ENCODE measurements at regions not wholly inside any gene's neighbourhood (a gene's known extent, or its start where the extent isn't known, plus 50 kb on each side); places are given as distances from the start of the nearest gene placed in this dataset.

- no peak for DNase-seq (ENCODE audit: low read depth)
- Histone ChIP-seq H3K4me3 (ENCODE audit: low read depth, low read length) (no peak overlapping the region), H3K36me3 (ENCODE audit: control insufficient read depth, insufficient read depth, low read length) (no peaks in the 10 kb centered on the region), H3K27me3 (ENCODE audit: control insufficient read depth, insufficient read depth, low read length) (no peaks in the 10 kb centered on the region)
- POLR2A ChIA-PET: no interaction called here
- TF ChIP-seq CTCF (IDR thresholded peaks at IDR 0.05; ENCODE audit: insufficient read depth, low read depth, low read length): no peak
- CTCF ChIA-PET: no interaction called here
Measured at GRCh38 chr9:115730845-115731244, 422.7 kb upstream of the PAPPA start.

- H3K4me3 ChIP-seq (ENCODE audit: low read depth, low read length): no peak overlapping the region
- no peak for TF ChIP-seq CTCF (IDR thresholded peaks at IDR 0.05; ENCODE audit: insufficient read depth, low read depth, low read length)
- H3K27me3 ChIP-seq (ENCODE audit: control insufficient read depth, insufficient read depth, low read length): no peaks in the 10 kb centered on the region
- no peak for DNase-seq (ENCODE audit: low read depth)
- ChIA-PET CTCF (no interaction called here), POLR2A (no interaction called here)
- no peaks in the 10 kb centered on the region for H3K36me3 ChIP-seq (ENCODE audit: control insufficient read depth, insufficient read depth, low read length)
Measured at GRCh38 chr9:115733318-115734110, 420.1 kb upstream of the PAPPA start.

- Histone ChIP-seq H3K4me3 (ENCODE audit: low read depth, low read length) (no peak overlapping the region), H3K36me3 (ENCODE audit: control insufficient read depth, insufficient read depth, low read length) (no peaks in the 10 kb centered on the region), H3K27me3 (ENCODE audit: control insufficient read depth, insufficient read depth, low read length) (no peaks in the 10 kb centered on the region)
- ChIA-PET POLR2A (no interaction called here), CTCF (no interaction called here)
- DNase-seq (ENCODE audit: low read depth): no peak
- no peak for TF ChIP-seq CTCF (IDR thresholded peaks at IDR 0.05; ENCODE audit: insufficient read depth, low read depth, low read length)
Measured at GRCh38 chr9:115739096-115739875, 414.3 kb upstream of the PAPPA start.

GRCh38 chr9:115740986-115741385 is 412.6 kb upstream of the PAPPA start:
- ChIA-PET POLR2A (no interaction called here), CTCF (no interaction called here)
- H3K4me3 ChIP-seq (ENCODE audit: low read depth, low read length): no peak overlapping the region
- TF ChIP-seq CTCF (IDR thresholded peaks at IDR 0.05; ENCODE audit: insufficient read depth, low read depth, low read length): no peak
- no peaks in the 10 kb centered on the region for H3K27me3 ChIP-seq (ENCODE audit: control insufficient read depth, insufficient read depth, low read length)
- DNase-seq (ENCODE audit: low read depth): no peak
- H3K36me3 ChIP-seq (ENCODE audit: control insufficient read depth, insufficient read depth, low read length): no peaks in the 10 kb centered on the region

- DNase-seq (ENCODE audit: low read depth): no peak
- TF ChIP-seq CTCF (IDR thresholded peaks at IDR 0.05; ENCODE audit: insufficient read depth, low read depth, low read length): no peak
- POLR2A ChIA-PET: no interaction called here
- H3K4me3 ChIP-seq (ENCODE audit: low read depth, low read length): no peak overlapping the region
- CTCF ChIA-PET: no interaction called here
- H3K27me3 ChIP-seq (ENCODE audit: control insufficient read depth, insufficient read depth, low read length): no peaks in the 10 kb centered on the region
- no peaks in the 10 kb centered on the region for H3K36me3 ChIP-seq (ENCODE audit: control insufficient read depth, insufficient read depth, low read length)
Measured at GRCh38 chr9:115743709-115744605, 409.6 kb upstream of the PAPPA start.
